H7 (cell line): ENCODE measurements at regions not wholly inside any gene's neighbourhood (a gene's known extent, or its start where the extent isn't known, plus 50 kb on each side); places are given as distances from the start of the nearest gene placed in this dataset.
A peak's percentile ranks its signal among the peaks of the same experiment; 100 is the strongest.

Experiments
- DNase-seq: peaks from one replicate; pipeline ENCODE4 v3.0.0; 2012
- H3K27me3 ChIP-seq: 2 replicates; pipeline ENCODE4 v1.6.0; 2011; ENCODE audit warnings: mild to moderate bottlenecking, low read length; ENCODE audit not compliant: control insufficient read depth, insufficient read depth
- H3K36me3 ChIP-seq: replicated peaks from 2 replicates; pipeline ENCODE4 v1.5.1; 2011; ENCODE audit warnings: low read length; ENCODE audit not compliant: control insufficient read depth, insufficient read depth
- H3K4me3 ChIP-seq: 2 replicates; pipeline ENCODE4 v1.5.1; 2011; ENCODE audit warnings: low read depth, mild to moderate bottlenecking, control low read depth, low read length, moderate library complexity; ENCODE audit not compliant: insufficient read depth

DNA sequence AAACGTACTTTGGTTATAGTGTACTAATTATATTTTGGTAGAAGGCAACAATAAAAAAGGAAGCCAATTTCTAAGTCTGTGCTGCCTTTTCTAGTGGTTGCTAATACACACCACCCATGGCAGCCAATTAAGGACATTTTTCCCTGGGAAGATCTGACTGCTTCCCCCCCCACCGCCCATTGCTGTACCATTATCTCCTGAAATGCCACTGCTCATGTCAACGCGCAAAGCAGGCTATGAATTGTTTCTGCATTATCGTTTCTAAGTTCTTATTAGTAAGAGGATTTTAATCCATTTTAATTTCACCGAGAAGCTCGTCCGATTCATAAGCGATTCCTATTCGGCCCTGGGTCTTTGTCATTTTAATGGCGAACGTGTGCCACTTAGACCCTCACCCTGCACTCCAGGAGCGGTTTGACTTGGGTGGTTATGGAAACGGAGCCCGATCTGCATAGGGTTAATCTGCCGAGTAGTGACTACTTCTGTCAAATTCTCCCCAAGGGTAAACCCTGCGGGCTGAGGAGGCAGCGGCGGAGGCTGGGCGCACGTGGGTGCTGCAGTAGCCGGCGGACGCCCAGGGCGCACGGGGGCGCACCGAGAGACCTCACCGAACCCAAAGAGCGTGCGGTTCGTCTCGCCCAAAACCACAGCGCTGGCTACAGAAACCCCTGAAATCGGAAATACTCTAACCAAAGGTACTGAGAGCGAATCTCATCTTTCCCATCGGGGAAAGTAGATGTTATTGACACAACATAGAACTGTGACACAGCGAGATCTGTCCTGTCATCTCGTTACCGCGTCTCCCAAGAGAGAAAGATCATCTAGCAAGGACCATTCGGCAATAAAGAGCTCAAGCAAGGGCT lies 55.8 kb upstream of the SHC3 start:
- H3K4me3 ChIP-seq, result peak overlapping the region; percentile 25
- peak; percentile 63 for DNase-seq
- no peaks in the 10 kb centered on the region for H3K36me3 ChIP-seq
- H3K27me3 ChIP-seq, result peaks cover 13% of the 10 kb centered on the region

DNA sequence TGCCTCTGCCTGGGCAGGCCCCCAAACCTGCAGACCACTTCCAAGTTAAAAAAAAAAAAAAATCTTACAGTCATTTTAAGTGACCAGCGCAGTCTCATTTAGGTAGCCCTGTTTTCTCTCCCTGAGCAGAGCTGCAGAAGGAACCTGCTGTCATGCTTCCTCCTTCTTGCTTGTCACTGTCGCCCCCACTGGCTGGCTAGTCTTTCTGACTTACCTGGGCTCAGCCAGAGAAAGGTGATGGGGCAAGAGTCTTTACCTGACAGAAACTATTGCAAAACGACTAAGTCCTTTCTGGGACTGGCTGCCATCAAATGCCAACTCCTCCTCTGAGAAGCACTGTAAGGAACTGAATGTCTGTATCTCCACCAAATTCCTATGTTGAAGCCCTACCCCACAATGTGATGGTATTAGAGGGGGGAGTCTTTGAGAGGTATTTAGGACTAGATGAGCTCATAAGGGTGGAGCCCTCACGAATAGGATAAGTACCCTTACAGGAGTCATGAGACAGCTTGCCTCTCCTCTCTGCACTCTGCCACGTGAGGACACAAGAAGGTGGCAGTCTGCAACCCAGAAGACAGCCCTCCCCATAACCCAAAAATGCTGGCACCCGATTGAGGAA lies 58.4 kb upstream of the SHC3 start:
- no peaks in the 10 kb centered on the region for H3K36me3 ChIP-seq
- peak; percentile 48 for DNase-seq
- peaks cover 13% of the 10 kb centered on the region for H3K27me3 ChIP-seq
- H3K4me3 ChIP-seq, result no peak overlapping the region

DNA sequence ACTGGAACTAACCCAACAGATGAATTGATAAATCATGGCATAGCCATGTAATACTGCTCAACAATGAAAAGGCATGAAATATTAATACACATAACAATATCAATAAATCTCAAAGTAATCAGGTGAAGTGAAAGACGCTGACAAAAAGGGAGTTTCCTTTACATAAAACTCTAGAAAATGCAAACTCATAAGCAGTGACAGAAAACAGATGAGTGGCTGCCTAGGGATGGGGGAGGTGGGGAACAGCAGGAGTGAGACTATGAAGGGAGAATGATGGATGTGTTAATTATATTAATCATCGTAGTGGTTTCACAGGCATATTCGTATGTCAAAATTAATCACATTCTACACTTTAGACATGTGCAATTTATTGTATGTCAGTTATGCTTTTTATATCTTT lies 59.8 kb upstream of the SHC3 start:
- H3K27me3 ChIP-seq, result peaks cover 13% of the 10 kb centered on the region
- no peaks in the 10 kb centered on the region for H3K36me3 ChIP-seq
- DNase-seq, result no peak
- no peak overlapping the region for H3K4me3 ChIP-seq

DNA sequence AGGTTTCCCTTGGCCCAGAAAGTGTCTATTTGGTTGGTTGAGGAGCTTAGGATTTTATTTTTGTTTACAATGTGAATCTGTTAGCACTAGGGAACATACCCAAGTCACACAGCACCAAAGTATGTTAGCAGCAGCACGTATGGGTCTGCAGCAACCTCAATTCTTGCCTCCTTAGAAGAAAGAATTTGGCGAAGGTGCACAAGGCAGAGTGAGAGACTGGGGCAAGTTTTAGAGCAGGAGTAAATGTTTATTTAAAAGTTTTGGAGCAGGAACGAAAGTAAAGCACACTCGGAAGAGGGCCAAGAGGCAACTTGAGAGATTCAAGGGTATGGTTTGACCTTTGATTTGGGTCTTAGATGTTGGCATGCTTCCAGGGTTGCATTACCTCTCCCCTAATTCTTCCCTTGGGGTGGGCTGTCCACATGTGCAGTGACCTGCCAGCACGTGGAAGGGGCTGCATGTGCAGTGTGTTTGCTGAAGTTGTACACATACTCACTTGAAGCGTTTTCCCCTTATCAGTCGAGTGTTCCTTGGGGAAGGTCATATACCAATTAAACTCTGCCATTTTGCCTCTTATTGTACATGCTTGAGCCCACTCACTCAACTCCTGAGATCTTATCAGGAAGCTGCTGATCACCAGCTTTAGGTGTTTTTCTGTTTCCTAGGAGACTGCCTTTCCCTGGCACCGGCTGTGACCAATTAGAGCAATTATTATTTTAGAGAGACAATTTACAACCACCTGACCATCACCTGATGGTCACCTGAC lies 64.9 kb upstream of the SHC3 start:
- no peaks in the 10 kb centered on the region for H3K36me3 ChIP-seq
- no peak for DNase-seq
- H3K27me3 ChIP-seq, result no peaks in the 10 kb centered on the region
- H3K4me3 ChIP-seq, result no peak overlapping the region

DNA sequence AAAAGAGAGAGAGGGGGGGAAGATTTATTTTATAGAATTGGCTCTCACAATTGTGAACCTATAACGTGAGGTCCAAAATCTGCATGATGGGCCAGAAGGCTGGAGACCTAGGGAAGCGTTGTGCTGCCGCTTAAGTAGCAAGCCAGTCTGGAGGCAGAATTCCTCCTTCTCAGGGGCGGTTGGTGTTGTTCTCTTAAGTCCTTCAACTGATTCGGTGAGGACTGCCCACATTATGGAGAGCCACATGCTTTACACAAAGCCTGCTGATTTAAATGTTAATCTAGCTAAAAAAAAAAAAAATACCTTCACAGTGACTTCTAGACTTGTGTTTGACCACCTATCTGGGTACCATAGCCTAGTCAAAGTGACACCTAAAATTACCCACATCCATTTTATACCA lies 64.2 kb upstream of the CKS2 start:
- H3K36me3 ChIP-seq, result no peaks in the 10 kb centered on the region
- H3K4me3 ChIP-seq, result no peak overlapping the region
- DNase-seq, result no peak
- H3K27me3 ChIP-seq, result no peaks in the 10 kb centered on the region

DNA sequence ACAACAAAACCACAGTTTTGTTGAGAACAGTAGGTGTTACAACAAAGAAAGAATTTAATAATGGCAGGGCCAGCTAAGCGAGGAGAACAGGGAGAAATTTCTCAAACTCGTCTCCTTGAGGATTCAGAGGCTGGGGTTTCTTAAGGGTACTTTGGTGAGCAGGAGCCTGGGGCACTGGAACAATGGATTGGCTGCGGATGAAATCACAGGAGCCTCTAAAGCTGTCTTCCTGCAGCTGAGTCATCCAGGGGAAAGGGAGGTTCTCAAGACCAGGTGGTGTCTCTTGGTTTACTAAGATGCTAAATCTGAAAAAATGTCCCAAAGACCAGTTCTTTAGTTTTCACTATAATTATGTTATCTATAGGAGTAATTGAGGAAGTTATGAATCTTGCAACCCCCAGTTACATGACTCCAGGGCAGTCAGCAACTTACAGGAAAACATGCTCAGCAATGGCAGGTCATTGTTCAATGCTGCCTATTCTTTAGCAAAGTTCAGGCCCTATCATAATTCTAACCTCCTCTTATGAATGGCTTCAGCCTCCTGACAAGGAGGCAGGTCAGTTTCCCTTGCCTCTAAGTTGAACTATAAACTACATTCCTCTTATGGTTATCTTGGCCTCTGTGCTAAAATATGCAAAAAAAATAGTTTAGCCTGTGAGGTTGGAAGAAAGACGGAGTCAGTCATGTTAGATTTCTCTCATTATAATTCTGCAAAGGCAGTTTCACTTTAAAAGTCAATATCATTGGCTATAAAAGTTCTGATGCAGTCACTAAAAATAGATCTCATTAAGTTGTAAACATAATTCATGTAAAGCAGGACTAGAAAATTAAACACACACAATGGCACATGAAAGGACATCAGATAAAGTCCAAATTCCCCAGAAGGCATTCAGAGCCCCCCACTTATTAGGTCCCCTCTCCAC lies 63.3 kb upstream of the CKS2 start:
- no peaks in the 10 kb centered on the region for H3K36me3 ChIP-seq
- DNase-seq, result peak; percentile 50
- H3K27me3 ChIP-seq, result no peaks in the 10 kb centered on the region
- H3K4me3 ChIP-seq, result no peak overlapping the region

DNA sequence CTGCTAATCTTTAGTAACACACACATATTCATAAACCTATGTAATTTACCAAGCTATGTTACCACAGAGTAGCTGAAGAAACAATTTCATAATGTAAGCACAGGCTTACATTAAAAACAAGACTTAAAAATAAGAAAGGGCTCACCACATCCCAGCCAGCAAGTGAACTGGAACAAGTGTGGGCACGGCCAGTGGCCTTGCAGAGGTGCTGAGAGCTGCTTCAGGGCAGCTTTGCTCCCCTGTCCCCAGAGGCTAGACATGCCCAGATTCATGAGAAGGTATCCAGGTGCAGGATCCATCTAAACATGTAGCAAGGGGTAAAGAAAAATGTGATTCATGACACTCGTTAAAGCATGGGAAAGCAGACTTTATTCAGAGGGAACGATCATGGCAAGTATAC lies 62.0 kb upstream of the CKS2 start:
- Histone ChIP-seq H3K36me3 (no peaks in the 10 kb centered on the region), H3K4me3 (no peak overlapping the region), H3K27me3 (no peaks in the 10 kb centered on the region)
- DNase-seq, result no peak

DNA sequence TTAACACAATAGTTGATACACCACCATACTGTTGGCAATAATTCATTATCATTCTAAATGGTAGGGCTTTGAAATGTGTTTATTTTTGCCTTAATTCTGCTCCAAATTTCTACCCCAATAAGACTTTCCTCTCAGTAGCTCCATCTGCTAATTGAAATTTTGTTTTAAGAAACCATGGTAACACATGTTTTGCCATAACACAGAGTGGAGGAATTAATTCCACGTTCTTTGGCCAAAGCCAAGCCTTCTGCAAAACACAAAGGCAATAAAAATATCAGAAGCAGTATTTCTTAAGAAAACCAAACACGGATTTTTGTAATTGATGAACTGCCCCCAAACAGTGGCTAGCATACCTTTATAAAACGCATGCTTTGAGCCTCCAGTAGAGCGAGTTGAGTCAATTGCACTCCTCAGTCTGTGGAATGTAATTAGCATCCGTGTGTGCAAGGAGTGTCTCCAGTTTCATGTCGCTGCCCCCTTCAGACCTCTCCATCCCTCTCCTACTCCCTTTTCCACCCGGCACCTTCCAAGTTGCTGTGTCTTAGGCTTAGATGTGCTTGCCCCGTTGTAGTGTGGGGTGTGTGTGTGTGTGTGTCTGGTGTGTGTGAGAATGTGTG lies 58.2 kb upstream of the CKS2 start:
- Histone ChIP-seq H3K36me3 (no peaks in the 10 kb centered on the region), H3K27me3 (no peaks in the 10 kb centered on the region), H3K4me3 (no peak overlapping the region)
- DNase-seq, result no peak

DNA sequence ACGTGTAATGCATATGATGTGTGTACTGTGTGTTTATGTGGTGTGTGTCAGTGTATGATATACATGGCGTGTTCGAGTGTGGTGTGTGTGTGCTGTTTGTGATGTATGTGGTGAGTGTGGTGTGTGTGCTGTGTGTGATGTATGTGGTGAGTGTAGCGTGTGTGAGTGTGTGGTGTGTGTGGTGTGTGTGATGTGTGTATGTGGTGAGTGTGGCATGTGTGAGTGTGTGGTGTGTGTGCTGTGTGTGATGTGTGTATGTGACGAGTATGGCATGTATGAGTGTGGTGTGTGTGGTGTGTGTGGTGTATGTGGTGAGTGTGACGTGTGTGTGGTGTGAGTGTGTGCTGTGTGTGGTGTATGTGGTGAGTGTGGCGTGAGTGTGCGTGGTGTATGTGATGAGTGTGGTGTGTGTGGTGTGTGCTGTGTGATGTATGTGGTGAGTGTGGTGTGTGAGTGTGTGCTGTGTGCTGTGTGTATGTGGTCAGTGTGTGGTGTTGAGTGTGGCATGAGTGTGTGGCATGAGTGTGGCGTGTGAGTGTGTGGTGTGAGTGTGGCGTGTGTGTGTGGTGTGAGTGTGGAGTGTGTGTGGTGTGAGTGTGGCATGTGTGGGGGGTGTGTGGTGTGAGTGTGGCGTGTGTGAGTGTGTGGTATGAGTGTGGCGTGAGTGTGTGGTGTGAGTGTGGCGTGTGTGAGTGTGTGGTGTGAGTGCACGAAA lies 56.8 kb upstream of the CKS2 start:
- Histone ChIP-seq H3K27me3 (no peaks in the 10 kb centered on the region), H3K36me3 (no peaks in the 10 kb centered on the region), H3K4me3 (no peak overlapping the region)
- no peak for DNase-seq

DNA sequence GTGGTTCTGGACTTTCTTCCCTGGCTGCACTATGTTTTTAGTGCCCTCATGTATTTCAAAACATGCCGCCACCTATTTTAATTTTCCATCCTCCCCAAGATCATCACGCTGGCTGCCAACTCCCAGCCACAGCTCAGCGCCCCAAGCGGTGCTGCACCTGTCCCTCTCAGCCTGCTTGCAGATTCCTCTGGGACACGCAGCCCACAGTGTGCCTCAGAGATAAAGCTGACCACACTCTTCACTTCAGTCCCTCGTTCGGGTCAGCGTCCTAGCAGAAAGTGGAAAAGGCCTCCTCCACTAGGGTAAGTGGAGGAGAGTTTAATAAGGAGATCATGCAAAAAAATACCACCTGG lies 56.2 kb upstream of the CKS2 start:
- Histone ChIP-seq H3K36me3 (no peaks in the 10 kb centered on the region), H3K27me3 (no peaks in the 10 kb centered on the region), H3K4me3 (no peak overlapping the region)
- DNase-seq, result no peak

DNA sequence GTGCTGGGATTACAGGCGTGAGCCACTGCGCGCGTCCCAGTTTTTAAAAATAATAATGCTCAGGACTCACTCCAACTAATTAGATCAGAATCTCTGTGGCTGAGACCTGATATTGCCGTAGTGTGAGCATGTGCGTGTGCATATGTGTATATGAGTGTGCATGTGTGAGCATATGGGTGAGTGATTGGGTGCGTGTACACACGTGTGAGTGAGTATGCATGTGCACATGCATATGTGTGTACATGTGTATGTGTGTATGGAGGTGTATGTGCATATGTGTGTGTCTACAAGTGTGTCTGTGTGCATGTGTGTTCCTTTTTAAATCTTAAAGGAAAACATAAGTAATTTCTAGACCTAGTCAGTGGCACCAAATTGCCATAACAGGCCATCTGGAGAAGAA lies 54.8 kb upstream of the CKS2 start:
- DNase-seq, result no peak
- Histone ChIP-seq H3K36me3 (no peaks in the 10 kb centered on the region), H3K27me3 (no peaks in the 10 kb centered on the region), H3K4me3 (no peak overlapping the region)

DNA sequence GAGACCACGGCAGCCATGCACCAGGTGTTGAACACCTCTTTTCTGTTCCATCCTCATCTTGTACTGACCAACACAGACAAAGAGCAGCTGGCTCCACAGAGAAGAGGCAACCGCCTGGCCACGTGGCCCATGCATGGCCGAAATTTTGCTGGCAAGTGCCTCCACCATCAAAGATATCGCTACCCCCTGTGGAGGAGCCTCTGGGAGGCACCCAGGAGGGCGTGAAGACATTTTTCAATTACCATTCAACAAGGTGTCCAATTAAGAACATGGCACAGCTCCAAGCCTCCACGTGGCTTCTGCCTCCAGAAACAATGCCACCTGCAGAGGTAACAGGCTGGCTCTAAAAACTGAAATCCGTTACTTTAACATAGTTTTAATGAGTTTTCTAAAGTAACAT lies 54.4 kb upstream of the CKS2 start:
- no peak overlapping the region for H3K4me3 ChIP-seq

DNA sequence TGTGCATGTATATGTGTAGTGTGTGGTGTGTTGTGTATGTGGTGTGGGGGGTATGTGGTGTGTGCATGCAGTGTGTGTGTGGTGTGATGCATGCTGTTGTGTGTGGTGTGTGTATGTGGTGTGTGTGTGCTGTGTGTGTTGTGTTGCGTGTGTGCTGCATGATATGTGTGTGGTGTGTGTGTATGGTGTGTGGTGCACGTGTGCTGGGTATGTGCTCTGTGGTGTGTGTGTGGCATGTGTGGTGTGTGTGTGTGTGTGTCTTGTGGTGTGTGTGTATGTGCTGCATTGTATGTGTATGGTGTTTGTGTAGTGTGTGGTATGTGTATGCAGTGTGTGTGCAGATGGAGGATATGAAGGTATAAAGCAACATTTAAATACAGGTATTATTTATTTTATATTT lies 50.5 kb upstream of the CKS2 start:
- Histone ChIP-seq H3K27me3 (no peaks in the 10 kb centered on the region), H3K4me3 (no peak overlapping the region), H3K36me3 (no peaks in the 10 kb centered on the region)
- DNase-seq, result no peak

More for the DNA sequence above, 54.4 kb upstream of the CKS2 start:
- Histone ChIP-seq H3K36me3 (no peaks in the 10 kb centered on the region), H3K27me3 (no peaks in the 10 kb centered on the region)
- DNase-seq, result no peak
